Endothelial cell of umbilical vein (primary cell): ENCODE measurements at regions not wholly inside any gene's neighbourhood (a gene's known extent, or its start where the extent isn't known, plus 50 kb on each side); places are given as distances from the start of the nearest gene placed in this dataset.

ENCODE experiments used
- CTCF ChIP-seq, 2 donors: IDR thresholded peaks; 1 replicate in 1 of 2; 2 replicates in 1 of 2; pipeline ENCODE4 v1.5.1; 2011; ENCODE audit warnings: low read length in 2 of 2, mild to moderate bottlenecking in 2 of 2, moderate library complexity in 2 of 2, control low read depth in 1 of 2, inconsistent platforms in 1 of 2, low read depth in 1 of 2; ENCODE audit not compliant: insufficient read depth in 1 of 2; ENCODE audit errors: extremely low read depth in 1 of 2
- EZH2 ChIP-seq: IDR thresholded peaks from 2 replicates; pipeline ENCODE4 v1.6.1; 2012; ENCODE audit warnings: borderline replicate concordance, low read depth, mild to moderate bottlenecking, moderate library complexity, low read length, inconsistent platforms; ENCODE audit not compliant: severe bottlenecking
- JUN ChIP-seq: IDR thresholded peaks from 2 replicates; pipeline ENCODE4 v1.6.1; 2011; ENCODE audit warnings: borderline replicate concordance, low read depth; ENCODE audit not compliant: insufficient read length, insufficient read depth
- MAX ChIP-seq: IDR thresholded peaks from 2 replicates; pipeline ENCODE4 v1.6.1; 2011; ENCODE audit not compliant: insufficient read depth, insufficient read length
- POLR2A ChIP-seq: IDR thresholded peaks from 2 replicates; pipeline ENCODE4 v1.6.1; 2012; ENCODE audit warnings: low read depth, mild to moderate bottlenecking, control low read depth, low read length
- POLR2AphosphoS5 ChIP-seq: IDR thresholded peaks from 2 replicates; pipeline ENCODE4 v1.6.1; 2012; ENCODE audit warnings: low read depth, mild to moderate bottlenecking, control low read depth, low read length, moderate library complexity; ENCODE audit not compliant: insufficient read depth

GRCh38 chr15:91420689-91421088 lies 320.6 kb downstream of the SV2B start:
- TF ChIP-seq CTCF (IDR thresholded peaks at IDR 0.05; ENCODE audit: extremely low read depth in 1 of 2, insufficient read depth in 1 of 2, low read depth in 1 of 2, low read length in 2 of 2) (no peak), EZH2 (no peak), POLR2A (no peak), MAX (no peak), POLR2AphosphoS5 (no peak), JUN (no peak)
